A549 (cell line): ENCODE measurements at regions not wholly inside any gene's neighbourhood (a gene's known extent, or its start where the extent isn't known, plus 50 kb on each side); places are given as distances from the start of the nearest gene placed in this dataset.

Source experiments
- ATAC-seq, 2 experiments: fragments of 200-7000 bp in 1 of 2; fragments of >200 bp in 1 of 2; cut with Nextera tagmentation in 1 of 2; cut with Tn5 transposase in 1 of 2; 3 replicates each; pipeline versions ENCODE4 v1.8.0 to v1.9.1; 2018 to 2020; ENCODE audit warnings: mild to moderate bottlenecking in 1 of 2, moderate library complexity in 1 of 2
- CTCF ChIA-PET: fragments of 300-600 bp; sonication (Branson Sonifier 250); formaldehyde crosslinking; extraction: SDS; loops from one replicate; lab custom pipeline; 2021; ENCODE audit warnings: antibody characterized with exemption, inconsistent platforms; lab: Yijun Ruan, JAX
- POLR2A ChIA-PET: fragments of 350-600 bp; formaldehyde crosslinking; extraction: SDS; loops from one replicate; lab custom pipeline; 2021; ENCODE audit warnings: antibody characterized with exemption, inconsistent platforms; lab: Yijun Ruan, JAX
- DNase-seq, 2 experiments: peaks; one replicate each; pipeline versions ENCODE4 v3.0.0 to v3.0.0-alpha.2; 2011 to 2016; ENCODE audit warnings: low read depth in 1 of 2, low spot score in 1 of 2
- FAIRE-seq: peaks from 2 replicates; lab custom pipeline; 2011; peaks lifted over from hg19 to GRCh38; lab: Jason Lieb, UNC
- H3K27ac ChIP-seq, 2 experiments: fragments of >200 bp; sonication (Bioruptor Twin); formaldehyde crosslinking; 3 replicates each; pipeline ENCODE4 v1.5.1; 2016 to 2017
- H3K4me1 ChIP-seq: fragments of >200 bp; sonication (Bioruptor Twin); formaldehyde crosslinking; 3 replicates; pipeline ENCODE4 v1.6.1; 2016
- H3K4me2 ChIP-seq: fragments of >200 bp; sonication (Bioruptor Twin); formaldehyde crosslinking; 3 replicates; pipeline ENCODE4 v1.6.1; 2016
- H3K4me3 ChIP-seq: fragments of >200 bp; sonication (Bioruptor Twin); formaldehyde crosslinking; 3 replicates; pipeline ENCODE4 v1.5.1; 2016
- H3K9me3 ChIP-seq: fragments of >200 bp; sonication (Bioruptor Twin); formaldehyde crosslinking; 3 replicates; pipeline ENCODE4 v1.6.1; 2016
- BHLHE40 ChIP-seq: IDR thresholded peaks from 2 replicates; pipeline ENCODE4 v1.6.1; 2012; ENCODE audit warnings: low read depth, low read length, inconsistent platforms
- CBX2 ChIP-seq: fragments of 200-600 bp; sonication (generic); IDR thresholded peaks from 2 replicates; pipeline ENCODE4 v1.6.1; 2016; ENCODE audit warnings: low read depth, mild to moderate bottlenecking, borderline replicate concordance
- CHD2 ChIP-seq: fragments of 150-350 bp; IDR thresholded peaks from 2 replicates; pipeline ENCODE4 v1.6.1; 2014; ENCODE audit warnings: low read length; ENCODE audit not compliant: partially characterized antibody
- CHD4 ChIP-seq: fragments of 200-600 bp; sonication (generic); IDR thresholded peaks from 2 replicates; pipeline ENCODE4 v1.6.1; 2016; ENCODE audit warnings: antibody characterized with exemption, mild to moderate bottlenecking, borderline replicate concordance
- E2F6 ChIP-seq: IDR thresholded peaks from 2 replicates; pipeline ENCODE4 v1.6.1; 2012; ENCODE audit warnings: low read depth, borderline replicate concordance
- EHF ChIP-seq: fragments of 250-450 bp; sonication (Bioruptor Pico); IDR thresholded peaks from 2 replicates; pipeline ENCODE4 v1.5.0; 2020; ENCODE audit warnings: mild to moderate bottlenecking
- FOXS1 ChIP-seq: fragments of 250-450 bp; sonication (Bioruptor Pico); IDR thresholded peaks from 2 replicates; pipeline ENCODE4 v1.5.0; 2020; ENCODE audit warnings: mild to moderate bottlenecking, moderate library complexity
- GATA3 ChIP-seq: IDR thresholded peaks from 2 replicates; pipeline ENCODE4 v1.6.1; 2012; ENCODE audit warnings: borderline replicate concordance
- HDAC2 ChIP-seq: fragments of 200-600 bp; sonication (generic); IDR thresholded peaks from 2 replicates; pipeline ENCODE4 v1.6.1; 2016
- HMGXB4 ChIP-seq: fragments of 250-450 bp; sonication (Bioruptor Pico); IDR thresholded peaks from 2 replicates; pipeline ENCODE4 v1.5.0; 2021; ENCODE audit warnings: mild to moderate bottlenecking, moderate library complexity, borderline replicate concordance
- HOXA7 ChIP-seq: fragments of 250-450 bp; sonication (Bioruptor Pico); IDR thresholded peaks from 2 replicates; pipeline ENCODE4 v1.5.0; 2020; ENCODE audit warnings: mild to moderate bottlenecking, moderate library complexity
- JUN ChIP-seq, 2 experiments: fragments of >200 bp; sonication (Bioruptor Twin); formaldehyde crosslinking; IDR thresholded peaks; 2 replicates in 1 of 2; 3 replicates in 1 of 2; pipeline ENCODE4 v1.6.1; 2016 to 2017
- JUNB ChIP-seq: fragments of >200 bp; sonication (Bioruptor Twin); formaldehyde crosslinking; IDR thresholded peaks from 2 replicates; pipeline ENCODE4 v1.6.1; 2016
- MYC ChIP-seq: IDR thresholded peaks from 2 replicates; pipeline ENCODE4 v1.6.1; 2012; ENCODE audit warnings: mild to moderate bottlenecking, inconsistent platforms, low read length, improper control_type of control experiment, borderline replicate concordance
- NFE2L2 ChIP-seq: fragments of 150-350 bp; conservative IDR thresholded peaks from 2 replicates; pipeline ENCODE4 v1.6.1; 2014; ENCODE audit warnings: low read length
- NPAS2 ChIP-seq: fragments of 250-450 bp; sonication (Bioruptor Pico); IDR thresholded peaks from 2 replicates; pipeline ENCODE4 v1.8.0; 2022; ENCODE audit warnings: mild to moderate bottlenecking, moderate library complexity, borderline replicate concordance
- NR3C1 ChIP-seq: fragments of >200 bp; sonication (Bioruptor Twin); formaldehyde crosslinking; IDR thresholded peaks from 3 replicates; pipeline ENCODE4 v1.6.1; 2017
- PHF8 ChIP-seq: fragments of 200-600 bp; sonication (generic); IDR thresholded peaks from 2 replicates; pipeline ENCODE4 v1.6.1; 2016; ENCODE audit warnings: low read depth, mild to moderate bottlenecking, antibody characterized with exemption, moderate library complexity, borderline replicate concordance
- POLR2AphosphoS2 ChIP-seq: conservative IDR thresholded peaks from 2 replicates; pipeline ENCODE4 v1.6.1; 2012; ENCODE audit warnings: low read length, improper control_type of control experiment, inconsistent platforms
- RAD21 ChIP-seq, 2 experiments: fragments of >200 bp in 1 of 2; sonication (Bioruptor Twin) in 1 of 2; formaldehyde crosslinking in 1 of 2; IDR thresholded peaks in 1 of 2; conservative IDR thresholded peaks in 1 of 2; 2 replicates in 1 of 2; 3 replicates in 1 of 2; pipeline ENCODE4 v1.6.1; 2012 to 2018; ENCODE audit warnings: inconsistent platforms in 1 of 2
- RCOR1 ChIP-seq: fragments of 150-350 bp; IDR thresholded peaks from 2 replicates; pipeline ENCODE4 v1.6.1; 2014; ENCODE audit warnings: antibody characterized with exemption, low read length, low read depth
- RNF2 ChIP-seq: fragments of 200-600 bp; sonication (generic); IDR thresholded peaks from 2 replicates; pipeline ENCODE4 v1.6.1; 2016; ENCODE audit warnings: low read depth, mild to moderate bottlenecking, antibody characterized with exemption, moderate library complexity, borderline replicate concordance
- SMC3 ChIP-seq: fragments of >200 bp; sonication (Bioruptor Twin); formaldehyde crosslinking; IDR thresholded peaks from 3 replicates; pipeline ENCODE4 v1.6.1; 2018; ENCODE audit warnings: inconsistent platforms
- SREBF2 ChIP-seq: fragments of 450-650 bp; IDR thresholded peaks from 2 replicates; pipeline ENCODE4 v1.6.1; 2014; ENCODE audit warnings: mild to moderate bottlenecking, moderate library complexity
- TFCP2L1 ChIP-seq: fragments of 250-450 bp; sonication (Bioruptor Pico); IDR thresholded peaks from 2 replicates; pipeline ENCODE4 v1.5.0; 2021; ENCODE audit warnings: mild to moderate bottlenecking
- ZC3H11A ChIP-seq: fragments of 450-650 bp; IDR thresholded peaks from 2 replicates; pipeline ENCODE4 v1.6.1; 2014; ENCODE audit warnings: antibody characterized with exemption, mild to moderate bottlenecking
- ZNF302 ChIP-seq: fragments of 250-450 bp; sonication (Bioruptor Pico); IDR thresholded peaks from 2 replicates; pipeline ENCODE4 v1.9.0; 2021; ENCODE audit warnings: inconsistent platforms, mild to moderate bottlenecking, moderate library complexity
- WGBS: methylation state at CpG from one replicate; pipeline ENCODE4 v1.1.6; 2017; ENCODE audit errors: missing lambda C conversion rate; 5-methylcytosine and 5-hydroxymethylcytosine counted together
- TF ChIP-seq, protein P1 (sequence below): fragments of 250-450 bp; sonication (Bioruptor Pico); IDR thresholded peaks from 2 replicates; pipeline ENCODE4 v1.5.0; 2020; ENCODE audit warnings: low read depth, mild to moderate bottlenecking, moderate library complexity
- TF ChIP-seq, protein P2 (sequence below): IDR thresholded peaks from 2 replicates; pipeline ENCODE4 v1.6.1; 2012

DNA sequence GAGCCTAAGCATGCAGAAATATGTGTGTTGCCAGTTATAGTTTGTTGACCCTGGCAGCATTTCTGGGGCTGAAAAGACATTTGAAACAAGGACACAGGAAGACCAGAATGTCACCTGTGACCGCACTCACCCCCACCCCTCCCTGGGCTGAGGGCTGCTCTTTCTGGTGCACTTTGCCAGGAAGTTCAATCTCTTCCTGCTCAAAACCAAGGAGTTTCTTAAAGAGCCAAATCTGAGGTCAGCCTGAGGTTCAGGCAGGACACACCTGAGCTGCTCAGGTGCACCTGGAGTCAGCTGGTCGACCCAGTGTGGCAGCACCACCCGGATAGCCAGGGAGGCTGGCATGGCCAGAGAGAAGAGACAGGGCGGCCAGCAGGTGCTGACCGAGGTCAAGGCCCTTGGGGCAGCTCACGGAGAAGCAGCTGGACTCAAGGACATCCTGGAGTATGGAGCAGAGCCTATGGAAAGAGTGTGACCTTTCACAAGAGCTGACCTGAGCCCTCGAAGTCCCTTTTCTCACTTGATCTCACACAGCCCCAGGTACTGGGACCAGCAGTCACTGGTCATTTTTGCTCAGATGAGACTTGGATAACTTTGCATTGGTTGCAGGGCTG lies 376.9 kb upstream of the IRX4 start:
- TF ChIP-seq FOXS1 (CRISPR knock-in tag) (no peak), HOXA7 (CRISPR knock-in tag) (no peak), NFE2L2 (no peak), RAD21 (conservative IDR thresholded peaks at IDR 0.05 in 1 of 2, IDR thresholded peaks at IDR 0.05 in 1 of 2) (no peak), HDAC2 (no peak), ZC3H11A (no peak), SREBF2 (no peak), SMC3 (no peak), EHF (CRISPR knock-in tag) (no peak), BHLHE40 (no peak), NR3C1 (no peak), RNF2 (no peak)
- TF ChIP-seq, protein P1, sequence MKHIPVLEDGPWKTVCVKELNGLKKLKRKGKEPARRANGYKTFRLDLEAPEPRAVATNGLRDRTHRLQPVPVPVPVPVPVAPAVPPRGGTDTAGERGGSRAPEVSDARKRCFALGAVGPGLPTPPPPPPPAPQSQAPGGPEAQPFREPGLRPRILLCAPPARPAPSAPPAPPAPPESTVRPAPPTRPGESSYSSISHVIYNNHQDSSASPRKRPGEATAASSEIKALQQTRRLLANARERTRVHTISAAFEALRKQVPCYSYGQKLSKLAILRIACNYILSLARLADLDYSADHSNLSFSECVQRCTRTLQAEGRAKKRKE (CRISPR knock-in tag), result no peak
- TF ChIP-seq, protein P2, sequence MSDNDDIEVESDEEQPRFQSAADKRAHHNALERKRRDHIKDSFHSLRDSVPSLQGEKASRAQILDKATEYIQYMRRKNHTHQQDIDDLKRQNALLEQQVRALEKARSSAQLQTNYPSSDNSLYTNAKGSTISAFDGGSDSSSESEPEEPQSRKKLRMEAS, result no peak
- no peaks in the 10 kb centered on the region for H3K9me3 ChIP-seq
- ATAC-seq (no peak), FAIRE-seq (no peak), DNase-seq (no peak)
- H3K4me2 ChIP-seq, result no peak overlapping the region
- POLR2A ChIA-PET, result no interaction called here
- H3K4me1 ChIP-seq, result no peaks in the 10 kb centered on the region
- H3K27ac ChIP-seq, result no peak overlapping the region
- CTCF ChIA-PET, result no interaction called here
- no peak overlapping the region for H3K4me3 ChIP-seq
- 2% methylated on average over 7 of the region's 7 CpGs for WGBS

DNA sequence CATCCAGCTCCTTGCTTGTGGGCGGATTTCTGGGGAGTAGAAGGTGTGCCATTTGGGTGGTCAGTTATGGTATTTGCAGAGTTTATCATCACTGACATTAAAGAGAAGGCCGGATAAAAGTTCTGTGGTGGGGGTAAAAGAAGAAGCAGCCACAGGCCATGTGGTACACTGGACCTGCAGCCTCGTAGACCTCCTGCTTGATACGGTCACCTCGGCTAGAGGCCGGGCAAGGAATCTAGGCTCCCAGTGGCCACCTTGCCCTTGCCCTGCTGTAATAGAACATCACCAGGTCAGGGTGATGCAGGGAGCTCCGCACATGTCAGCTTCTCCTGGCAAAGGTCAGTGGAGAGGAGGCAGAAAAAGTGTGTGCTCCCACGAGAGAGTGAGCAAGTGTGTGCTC lies 376.1 kb upstream of the IRX4 start:
- no peak overlapping the region for H3K4me3 ChIP-seq
- CTCF ChIA-PET, result no interaction called here
- H3K27ac ChIP-seq, result no peak overlapping the region
- no peaks in the 10 kb centered on the region for H3K9me3 ChIP-seq
- ATAC-seq (no peak), DNase-seq (no peak), FAIRE-seq (no peak)
- WGBS, result 13% methylated on average over 8 of the region's 8 CpGs
- no peaks in the 10 kb centered on the region for H3K4me1 ChIP-seq
- POLR2A ChIA-PET, result no interaction called here
- TF ChIP-seq RAD21 (conservative IDR thresholded peaks at IDR 0.05 in 1 of 2, IDR thresholded peaks at IDR 0.05 in 1 of 2), result no peak
- TF ChIP-seq GATA3, result no peak
- no peak for TF ChIP-seq NPAS2
- no peak for TF ChIP-seq JUNB
- no peak overlapping the region for H3K4me2 ChIP-seq

DNA sequence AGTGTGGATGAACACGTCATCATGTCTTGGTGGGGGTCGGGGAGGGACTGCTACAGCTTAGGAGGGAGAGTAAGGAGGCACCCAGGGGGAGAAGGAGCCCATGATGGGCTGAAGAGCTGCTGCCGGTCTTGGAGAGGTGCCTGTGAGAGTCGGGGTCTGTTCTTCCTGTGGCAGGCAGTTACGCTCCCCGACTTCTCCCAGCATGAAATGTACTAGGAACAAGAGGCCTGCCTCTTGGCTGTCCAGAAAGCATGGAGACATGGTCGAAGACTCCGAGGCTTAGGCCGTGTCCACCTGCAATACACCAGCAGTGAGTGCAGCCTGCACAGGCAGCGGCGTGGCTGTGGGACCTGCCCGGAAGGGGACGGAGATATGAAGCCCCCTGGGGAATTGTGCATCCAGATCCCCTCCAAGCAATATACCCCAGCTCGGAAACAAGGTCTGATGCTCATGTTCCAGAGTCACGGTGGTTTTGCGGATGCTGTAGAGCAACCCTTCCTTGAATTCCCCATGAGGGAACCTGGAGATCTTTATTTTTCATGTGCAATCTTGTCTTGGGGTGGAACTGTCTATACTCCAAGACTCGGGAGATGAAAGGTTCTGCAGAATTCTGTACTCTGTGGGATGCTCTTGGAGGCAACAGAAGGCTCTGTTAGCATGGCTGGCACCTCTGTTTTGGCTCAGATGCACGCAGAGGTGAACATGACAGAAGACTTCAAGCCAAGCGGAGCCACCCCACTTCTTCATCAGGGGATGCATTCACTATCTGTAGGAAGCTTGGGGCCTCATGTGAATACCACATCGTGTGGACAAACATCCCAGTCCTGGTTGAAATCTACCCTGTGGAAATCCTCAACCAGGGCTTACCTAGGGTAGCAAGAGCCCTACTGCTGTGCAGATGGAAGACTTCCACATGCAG lies 374.9 kb upstream of the IRX4 start:
- DNase-seq, result no peak
- TF ChIP-seq NR3C1 (no peak), RNF2 (no peak), CHD4 (no peak), HMGXB4 (CRISPR knock-in tag) (no peak), CBX2 (no peak), TFCP2L1 (no peak), RCOR1 (no peak), SREBF2 (no peak), NPAS2 (no peak), POLR2AphosphoS2 (no peak), MYC (no peak), JUN (IDR thresholded peaks at IDR 0.05) (no peak), PHF8 (no peak), ZNF302 (CRISPR knock-in tag) (no peak), CHD2 (no peak), E2F6 (no peak)
- TF ChIP-seq, protein P1 (CRISPR knock-in tag), result no peak
- TF ChIP-seq, all 56 proteins: peak for 0
- Histone ChIP-seq H3K4me1 (no peaks in the 10 kb centered on the region), H3K4me3 (no peak overlapping the region), H3K9me3 (no peaks in the 10 kb centered on the region), H3K27ac (no peak overlapping the region), H3K4me2 (no peak overlapping the region)
- ATAC-seq (no peak), FAIRE-seq (no peak)
- POLR2A ChIA-PET, result no interaction called here
- CTCF ChIA-PET, result no interaction called here
- WGBS, result 31% methylated on average over 18 of the region's 20 CpGs
